ENCODE measurements at regions not wholly inside any gene's neighbourhood (a gene's known extent, or its start where the extent isn't known, plus 50 kb on each side); places are given as distances from the start of the nearest gene placed in this dataset.

DNA sequence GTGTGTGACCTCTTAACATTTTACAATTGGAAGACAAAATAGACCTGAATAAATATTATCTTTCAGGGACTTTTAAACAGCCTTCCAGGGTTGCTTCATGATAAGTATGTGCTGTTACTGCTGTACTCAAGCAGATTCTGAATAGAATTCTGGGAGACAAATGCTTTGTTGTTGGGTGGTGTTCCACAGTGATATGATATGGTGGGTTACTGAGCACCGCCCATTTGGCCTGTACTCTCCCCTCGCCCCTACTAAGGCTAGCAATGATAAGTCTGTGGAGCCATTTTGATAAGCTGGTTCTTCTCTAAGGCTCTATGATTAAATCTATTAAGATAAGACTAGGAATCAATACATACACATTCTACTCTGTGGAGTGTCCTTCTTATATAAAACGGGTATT lies 89.8 kb upstream of the ITGA4 start:
- TF ChIP-seq, protein P1, sequence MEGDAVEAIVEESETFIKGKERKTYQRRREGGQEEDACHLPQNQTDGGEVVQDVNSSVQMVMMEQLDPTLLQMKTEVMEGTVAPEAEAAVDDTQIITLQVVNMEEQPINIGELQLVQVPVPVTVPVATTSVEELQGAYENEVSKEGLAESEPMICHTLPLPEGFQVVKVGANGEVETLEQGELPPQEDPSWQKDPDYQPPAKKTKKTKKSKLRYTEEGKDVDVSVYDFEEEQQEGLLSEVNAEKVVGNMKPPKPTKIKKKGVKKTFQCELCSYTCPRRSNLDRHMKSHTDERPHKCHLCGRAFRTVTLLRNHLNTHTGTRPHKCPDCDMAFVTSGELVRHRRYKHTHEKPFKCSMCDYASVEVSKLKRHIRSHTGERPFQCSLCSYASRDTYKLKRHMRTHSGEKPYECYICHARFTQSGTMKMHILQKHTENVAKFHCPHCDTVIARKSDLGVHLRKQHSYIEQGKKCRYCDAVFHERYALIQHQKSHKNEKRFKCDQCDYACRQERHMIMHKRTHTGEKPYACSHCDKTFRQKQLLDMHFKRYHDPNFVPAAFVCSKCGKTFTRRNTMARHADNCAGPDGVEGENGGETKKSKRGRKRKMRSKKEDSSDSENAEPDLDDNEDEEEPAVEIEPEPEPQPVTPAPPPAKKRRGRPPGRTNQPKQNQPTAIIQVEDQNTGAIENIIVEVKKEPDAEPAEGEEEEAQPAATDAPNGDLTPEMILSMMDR (IDR thresholded peaks at IDR 0.05) = no peak
- TF ChIP-seq EP300 (IDR thresholded peaks at IDR 0.05; ENCODE audit: low read depth) (no peak), POLR2A (IDR thresholded peaks at IDR 0.05) (no peak)
